SK-N-SH (cell line): ENCODE measurements at regions not wholly inside any gene's neighbourhood (a gene's known extent, or its start where the extent isn't known, plus 50 kb on each side); places are given as distances from the start of the nearest gene placed in this dataset.

Experiments
- CTCF ChIA-PET: fragments of 300-600, 350-600 bp; formaldehyde crosslinking; extraction: SDS; loops from one replicate; lab custom pipeline; 2021; lab: Yijun Ruan, JAX
- POLR2A ChIA-PET: fragments of 350-600 bp; sonication (Branson Sonifier 250); formaldehyde crosslinking; extraction: SDS; loops from one replicate; lab custom pipeline; 2020; ENCODE audit warnings: antibody characterized with exemption, inconsistent platforms; lab: Yijun Ruan, JAX
- DNase-seq: peaks from one replicate; pipeline ENCODE4 v3.0.0; 2012
- H2AFZ ChIP-seq: fragments of 200-600 bp; sonication (generic); 2 replicates; pipeline ENCODE4 v1.8.1; 2016; ENCODE audit warnings: antibody characterized with exemption, mild to moderate bottlenecking, low read depth
- H3F3A ChIP-seq: fragments of 200-600 bp; sonication (generic); replicated peaks from 2 replicates; pipeline ENCODE3; 2016; ENCODE audit warnings: antibody characterized with exemption, mild to moderate bottlenecking; ENCODE audit not compliant: insufficient read depth
- H3K27ac ChIP-seq, 2 experiments: fragments of 200-500 bp in 1 of 2; fragments of 200-600 bp in 1 of 2; sonication (Bioruptor generic) in 1 of 2; sonication (generic), shearing (Covaris generic) in 1 of 2; 2 replicates each; pipeline versions ENCODE4 v1.5.1 to v1.6.1; 2014 to 2016; ENCODE audit warnings: low read depth in 2 of 2, inconsistent platforms in 1 of 2, low read length in 1 of 2, mild to moderate bottlenecking in 1 of 2, mixed read lengths in 1 of 2
- H3K27me3 ChIP-seq: fragments of 200-600 bp; sonication (generic), shearing (Covaris generic); 2 replicates; pipeline ENCODE4 v1.6.1; 2016; ENCODE audit warnings: mixed run types; ENCODE audit not compliant: insufficient read depth
- H3K36me3 ChIP-seq, 2 experiments: fragments of 200-500 bp in 1 of 2; fragments of 200-600 bp in 1 of 2; sonication (Bioruptor generic) in 1 of 2; sonication (generic) in 1 of 2; replicated peaks in 1 of 2; 2 replicates each; pipeline versions ENCODE3 to v1.5.1; 2014 to 2016; ENCODE audit warnings: low read length in 1 of 2, mild to moderate bottlenecking in 1 of 2; ENCODE audit not compliant: insufficient read depth in 2 of 2, control insufficient read depth in 1 of 2
- H3K4me1 ChIP-seq, 2 experiments: fragments of 200-500 bp in 1 of 2; fragments of 200-600 bp in 1 of 2; sonication (Bioruptor generic) in 1 of 2; sonication (generic), shearing (Covaris generic) in 1 of 2; 2 replicates each; pipeline versions ENCODE4 v1.5.1 to v1.6.1; 2014 to 2016; ENCODE audit warnings: low read depth in 1 of 2, low read length in 1 of 2, mixed run types in 1 of 2; ENCODE audit not compliant: insufficient read depth in 2 of 2, control insufficient read depth in 1 of 2
- H3K4me2 ChIP-seq: fragments of 200-600 bp; sonication (generic), shearing (Covaris generic); 2 replicates; pipeline ENCODE4 v1.6.1; 2017; ENCODE audit warnings: mixed run types
- H3K4me3 ChIP-seq, 2 experiments: fragments of 200-500 bp in 1 of 2; fragments of 200-600 bp in 1 of 2; sonication (Bioruptor generic) in 1 of 2; sonication (generic), shearing (Covaris generic) in 1 of 2; 2 replicates each; pipeline versions ENCODE4 v1.5.1 to v1.8.1; 2014 to 2016; ENCODE audit warnings: low read depth in 2 of 2, inconsistent platforms in 1 of 2, low read length in 1 of 2, mild to moderate bottlenecking in 1 of 2, mixed read lengths in 1 of 2, moderate library complexity in 1 of 2
- H3K79me2 ChIP-seq: fragments of 200-600 bp; sonication (generic); 2 replicates; pipeline ENCODE4 v1.8.1; 2017; ENCODE audit warnings: mild to moderate bottlenecking; ENCODE audit not compliant: insufficient read depth
- H3K9ac ChIP-seq: fragments of 200-600 bp; sonication (generic); 2 replicates; pipeline ENCODE4 v1.6.1; 2017; ENCODE audit warnings: mixed run types
- H3K9me2 ChIP-seq: fragments of 200-600 bp; sonication (generic); 2 replicates; pipeline ENCODE4 v1.6.1; 2017; ENCODE audit warnings: mixed run types
- H3K9me3 ChIP-seq: fragments of 200-600 bp; sonication (generic); 2 replicates; pipeline ENCODE4 v1.6.1; 2017; ENCODE audit warnings: mixed run types, mild to moderate bottlenecking, moderate library complexity
- H4K20me1 ChIP-seq: fragments of 200-600 bp; sonication (generic); 2 replicates; pipeline ENCODE4 v1.6.1; 2017; ENCODE audit warnings: mild to moderate bottlenecking, mixed run types; ENCODE audit not compliant: insufficient read depth
- ELF1 ChIP-seq: IDR thresholded peaks from 2 replicates; pipeline ENCODE4 v1.4.0; 2012
- EP300 ChIP-seq, 2 experiments: IDR thresholded peaks; 2 replicates each; pipeline versions ENCODE4 v1.4.0 to v1.6.1; 2012; ENCODE audit warnings: borderline replicate concordance in 1 of 2, low read depth in 1 of 2, low read length in 1 of 2
- FOXM1 ChIP-seq: IDR thresholded peaks from 2 replicates; pipeline ENCODE4 v1.4.0; 2012; ENCODE audit warnings: low read depth, mild to moderate bottlenecking
- IRF3 ChIP-seq: fragments of 150-350 bp; IDR thresholded peaks from 2 replicates; pipeline ENCODE4 v1.6.1; 2016; ENCODE audit warnings: mild to moderate bottlenecking, low read depth, low read length
- MAX ChIP-seq: IDR thresholded peaks from 2 replicates; pipeline ENCODE4 v1.4.0; 2012; ENCODE audit warnings: low read depth
- MEF2A ChIP-seq: IDR thresholded peaks from 2 replicates; pipeline ENCODE4 v1.4.0; 2012; ENCODE audit warnings: low read depth, borderline replicate concordance
- MXI1 ChIP-seq: IDR thresholded peaks from 2 replicates; pipeline ENCODE4 v1.6.1; 2012; ENCODE audit warnings: mild to moderate bottlenecking, low read depth, low read length, improper control_type of control experiment
- NFIC ChIP-seq: IDR thresholded peaks from 2 replicates; pipeline ENCODE4 v1.4.0; 2012; ENCODE audit warnings: borderline replicate concordance
- NRF1 ChIP-seq: IDR thresholded peaks from 2 replicates; pipeline ENCODE4 v1.6.1; 2012; ENCODE audit warnings: low read depth, mild to moderate bottlenecking, low read length
- PBX3 ChIP-seq: IDR thresholded peaks from 2 replicates; pipeline ENCODE4; 2012
- POLR2AphosphoS5 ChIP-seq: IDR thresholded peaks from 2 replicates; pipeline ENCODE4 v1.6.1; 2012; ENCODE audit warnings: low read depth, low read length
- RAD21 ChIP-seq: IDR thresholded peaks from 2 replicates; pipeline ENCODE4 v1.6.1; 2012; ENCODE audit warnings: mild to moderate bottlenecking, low read length
- REST ChIP-seq: IDR thresholded peaks from 2 replicates; pipeline ENCODE4 v1.6.1; 2012; ENCODE audit warnings: mild to moderate bottlenecking, low read depth, low read length, moderate library complexity
- RXRA ChIP-seq: IDR thresholded peaks from 2 replicates; pipeline ENCODE4 v1.4.0; 2012; ENCODE audit warnings: low read depth, mild to moderate bottlenecking, borderline replicate concordance
- SIN3A ChIP-seq: IDR thresholded peaks from 2 replicates; pipeline ENCODE4 v1.6.1; 2012; ENCODE audit warnings: low read depth, mild to moderate bottlenecking, low read length, moderate library complexity, borderline replicate concordance
- SMC3 ChIP-seq: IDR thresholded peaks from 2 replicates; pipeline ENCODE4 v1.6.1; 2012; ENCODE audit warnings: low read depth, low read length, improper control_type of control experiment
- TEAD4 ChIP-seq: IDR thresholded peaks from 2 replicates; pipeline ENCODE4 v1.4.0; 2012; ENCODE audit warnings: mild to moderate bottlenecking, borderline replicate concordance; ENCODE audit not compliant: insufficient read depth
- USF2 ChIP-seq: fragments of 150-350 bp; IDR thresholded peaks from 2 replicates; pipeline ENCODE4 v1.6.1; 2017; ENCODE audit warnings: antibody characterized with exemption, low read length, low read depth, borderline replicate concordance
- YY1 ChIP-seq: IDR thresholded peaks from 2 replicates; pipeline ENCODE4 v1.4.0; 2012; ENCODE audit warnings: low read depth, mild to moderate bottlenecking
- ZBTB33 ChIP-seq: IDR thresholded peaks from 2 replicates; pipeline ENCODE4 v1.4.0; 2012; ENCODE audit warnings: low read depth, borderline replicate concordance
- WGBS: methylation state at CpG from one replicate; pipeline ENCODE4 v1.1.6; 2017; ENCODE audit warnings: low lambda C conversion rate; 5-methylcytosine and 5-hydroxymethylcytosine counted together

GRCh38 chr3:21109056-21109455 is 642.0 kb downstream of the ZNF385D start:
- CTCF ChIA-PET, result no interaction called here
- no peak overlapping the region for H3K4me3 ChIP-seq
- no peak overlapping the region for H3K27ac ChIP-seq
- no peak overlapping the region for H2AFZ ChIP-seq
- no peaks in the 10 kb centered on the region for H3F3A ChIP-seq
- H3K79me2 ChIP-seq, result no peaks in the 10 kb centered on the region
- 24% methylated on average over 3 of the region's 3 CpGs for WGBS
- H3K4me2 ChIP-seq, result no peak overlapping the region
- no peaks in the 10 kb centered on the region for H3K27me3 ChIP-seq
- no peaks in the 10 kb centered on the region for H3K9me3 ChIP-seq
- H3K4me1 ChIP-seq, result no peaks in the 10 kb centered on the region
- H3K9ac ChIP-seq, result no peak overlapping the region
- H3K9me2 ChIP-seq, result no peaks in the 10 kb centered on the region
- H4K20me1 ChIP-seq, result no peaks in the 10 kb centered on the region
- no peak for TF ChIP-seq SMC3
- TF ChIP-seq MXI1, result no peak
- no peaks in the 10 kb centered on the region for H3K36me3 ChIP-seq
- no peak for DNase-seq
- POLR2A ChIA-PET, result no interaction called here

GRCh38 chr3:21105784-21106183 is 645.2 kb downstream of the ZNF385D start:
- H3K4me3 ChIP-seq, result no peak overlapping the region
- DNase-seq, result no peak
- CTCF ChIA-PET, result interaction anchor here (0.9 kb wide), 1 partner anchor 29 kb away, joined by 3 read pairs; no protein-coding TSS in a partner anchor

More at GRCh38 chr3:21105784-21106183, 645.2 kb downstream of the ZNF385D start:
- Histone ChIP-seq H3K4me2 (no peak overlapping the region), H3K9me3 (no peaks in the 10 kb centered on the region), H3K36me3 (no peaks in the 10 kb centered on the region), H3K27me3 (no peaks in the 10 kb centered on the region), H2AFZ (no peak overlapping the region), H3K9me2 (no peaks in the 10 kb centered on the region), H3K27ac (no peak overlapping the region), H3F3A (no peaks in the 10 kb centered on the region), H3K4me1 (no peaks in the 10 kb centered on the region)
- TF ChIP-seq EP300 (IDR thresholded peaks at IDR 0.05; ENCODE audit: borderline replicate concordance in 1 of 2, low read depth in 1 of 2, low read length in 1 of 2) (no peak), YY1 (no peak), MEF2A (no peak), ELF1 (no peak), TEAD4 (no peak), NFIC (no peak), NRF1 (no peak), SMC3 (no peak), FOXM1 (no peak), POLR2AphosphoS5 (no peak), IRF3 (no peak), MAX (no peak), RXRA (no peak), RAD21 (no peak), MXI1 (no peak), SIN3A (no peak), REST (no peak), USF2 (no peak), PBX3 (no peak), ZBTB33 (no peak)
- TF ChIP-seq, all 33 proteins: peak for 0
- no peaks in the 10 kb centered on the region for H3K79me2 ChIP-seq
- WGBS, result no CpG with 5 or more reads among the region's 1 CpG
- no peaks in the 10 kb centered on the region for H4K20me1 ChIP-seq
- H3K9ac ChIP-seq, result no peak overlapping the region
- POLR2A ChIA-PET, result no interaction called here
